Dermis microvascular lymphatic vessel endothelial cell (primary cell): ENCODE measurements at regions not wholly inside any gene's neighbourhood (a gene's known extent, or its start where the extent isn't known, plus 50 kb on each side); places are given as distances from the start of the nearest gene placed in this dataset.

ENCODE experiments used
- DNase-seq, 2 donors: peaks; one replicate each; pipeline versions ENCODE4 v3.0.0 to v3.0.0-alpha.2; 2010; ENCODE audit warnings: low read depth in 2 of 2

GRCh38 chr11:131044851-131045250 lies 128.6 kb upstream of the SNX19 start:
- no peak for DNase-seq

DNA sequence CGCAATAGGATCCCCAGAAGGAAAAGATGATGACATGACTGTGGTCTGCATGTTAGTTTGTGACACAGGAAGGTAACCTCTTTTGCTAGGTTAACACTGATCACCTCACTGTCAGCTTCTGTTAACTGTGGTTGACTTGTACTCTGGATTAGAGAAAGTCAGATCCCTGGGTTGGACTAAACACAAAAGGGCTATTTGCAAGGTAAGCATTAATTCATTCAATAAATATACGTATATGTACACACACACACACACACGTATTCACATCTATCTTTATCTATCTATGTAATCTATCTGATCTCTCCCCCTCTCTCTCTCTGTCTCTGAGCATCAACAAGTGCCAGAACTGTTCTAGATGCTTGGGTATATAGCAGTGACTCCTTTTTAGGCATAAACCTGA lies 136.1 kb upstream of the SNX19 start:
- DNase-seq = no peak

- no peak for DNase-seq
These were observed 139.8 kb upstream of the SNX19 start for GRCh38 chr11:131056036-131056435.

DNA sequence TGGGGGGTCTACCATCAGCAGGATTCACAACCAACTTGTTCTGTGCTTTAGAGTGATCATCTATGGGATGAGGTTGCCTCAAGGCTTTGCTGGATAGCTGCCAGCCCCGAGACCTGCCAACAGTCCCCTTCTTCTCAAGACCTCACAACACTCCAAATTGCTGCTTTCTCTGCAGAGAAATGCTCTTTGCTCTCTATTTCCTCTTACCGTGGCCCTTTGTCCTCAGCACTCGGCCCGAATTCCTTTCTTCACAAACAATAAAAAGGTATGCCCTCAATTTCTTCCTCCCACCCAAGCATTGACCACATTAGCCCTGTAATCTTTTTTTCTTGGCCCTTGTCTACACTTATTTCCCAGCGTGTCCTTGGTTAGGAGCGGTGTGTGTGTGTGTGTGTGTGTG lies 147.4 kb upstream of the SNX19 start:
- DNase-seq = no peak

DNA sequence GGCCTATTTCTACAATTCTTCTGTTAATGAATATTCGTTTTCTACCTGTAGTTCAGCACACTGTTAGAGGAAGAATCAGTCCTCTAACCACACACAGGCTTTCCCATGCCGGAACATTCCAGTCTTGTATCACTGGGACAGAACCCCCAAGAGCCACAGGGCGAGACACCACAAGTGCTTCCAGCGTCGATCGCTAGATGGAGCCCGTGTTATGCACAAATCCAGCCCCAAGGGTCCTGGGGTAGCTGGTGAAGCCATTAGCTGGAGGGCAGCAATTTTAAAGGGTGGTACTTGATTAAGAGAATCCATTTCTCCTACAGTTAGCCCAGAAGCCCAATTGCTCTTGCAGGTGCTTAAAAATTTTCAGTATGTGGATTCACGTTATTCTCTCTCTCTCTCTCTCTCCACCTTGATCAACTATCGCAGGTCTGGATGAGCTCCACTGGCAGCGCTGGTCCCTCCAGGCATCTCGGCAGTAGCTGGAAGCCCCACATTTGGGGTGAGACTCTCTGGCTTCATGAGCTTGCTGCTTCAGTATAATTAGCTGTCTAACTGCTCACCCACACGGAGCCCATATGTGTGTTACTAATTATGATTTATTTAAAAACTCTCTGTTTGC lies 148.2 kb upstream of the SNX19 start:
- peak; percentile 17 to 33 for DNase-seq

DNA sequence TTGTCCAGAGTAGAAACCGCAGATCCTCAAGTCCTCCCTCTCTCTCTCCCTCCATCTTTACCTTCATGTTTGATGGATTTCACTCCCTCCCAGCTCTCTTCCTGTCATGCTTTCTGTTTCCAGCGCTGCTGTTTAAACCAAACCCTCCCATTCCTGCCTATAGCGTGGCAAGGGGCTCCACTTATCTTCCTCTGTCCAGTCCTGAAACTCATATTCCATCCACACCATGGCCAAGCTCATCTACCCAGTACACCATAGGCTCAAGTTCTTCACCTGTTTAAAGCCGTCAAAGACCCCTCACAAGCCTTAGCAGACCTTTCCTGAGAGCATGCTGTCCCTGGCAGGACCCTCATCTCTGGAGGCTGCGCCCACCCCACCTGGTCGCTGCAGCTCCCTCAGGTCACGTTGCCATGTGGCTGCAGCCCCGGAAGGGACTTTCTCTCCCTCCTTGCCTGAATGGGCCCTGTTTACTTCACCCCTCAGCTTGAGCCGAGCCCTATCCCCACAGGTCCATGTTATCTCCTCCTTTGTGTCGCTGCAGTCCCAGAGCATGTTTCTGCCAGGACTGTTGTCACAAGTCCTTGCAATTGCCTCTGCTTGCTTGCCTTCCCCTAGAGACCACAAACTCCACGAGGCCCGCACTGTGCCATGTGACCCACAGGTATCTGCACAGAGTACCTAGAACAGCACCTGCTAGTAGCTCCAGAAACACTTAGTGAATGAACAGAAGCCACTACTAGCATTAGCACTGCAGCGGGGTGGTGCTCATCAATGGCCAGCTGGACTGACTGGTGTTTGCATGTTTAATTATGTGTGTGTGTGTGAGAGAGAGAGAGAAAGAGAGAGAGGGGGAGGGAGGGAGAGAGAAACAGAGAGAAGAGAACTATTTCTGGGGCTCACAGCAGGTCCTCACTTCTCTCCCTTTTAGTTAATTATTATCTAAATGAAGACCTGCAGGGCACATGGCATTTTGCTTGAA lies 149.4 kb upstream of the SNX19 start:
- DNase-seq = no peak

DNA sequence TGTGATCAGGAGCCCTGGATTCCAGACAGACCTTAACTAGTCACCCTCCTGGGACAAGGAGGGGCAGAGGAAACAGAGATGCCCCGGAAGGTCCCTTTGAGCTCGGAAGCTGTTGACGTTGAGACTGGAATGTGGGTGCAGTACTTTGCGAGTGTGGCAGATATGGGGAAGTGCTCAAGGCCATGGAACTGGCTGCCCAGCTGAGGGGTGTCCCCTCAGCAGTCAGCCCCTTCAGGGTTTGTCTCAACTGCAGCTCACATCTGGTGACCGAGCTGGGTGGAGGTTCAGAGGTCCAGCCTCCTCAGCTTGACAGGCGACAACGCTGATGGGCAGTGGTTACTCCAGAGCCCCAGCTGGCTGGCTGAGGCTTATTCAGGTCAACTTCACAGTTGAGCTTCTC lies 150.3 kb upstream of the SNX19 start:
- no peak for DNase-seq

GRCh38 chr11:131070365-131070764 lies 154.1 kb upstream of the SNX19 start:
- DNase-seq = no peak

- no peak for DNase-seq
These were observed 156.9 kb upstream of the SNX19 start for GRCh38 chr11:131073167-131073566.

GRCh38 chr11:131074573-131074972 lies 158.3 kb upstream of the SNX19 start:
- DNase-seq = no peak

DNA sequence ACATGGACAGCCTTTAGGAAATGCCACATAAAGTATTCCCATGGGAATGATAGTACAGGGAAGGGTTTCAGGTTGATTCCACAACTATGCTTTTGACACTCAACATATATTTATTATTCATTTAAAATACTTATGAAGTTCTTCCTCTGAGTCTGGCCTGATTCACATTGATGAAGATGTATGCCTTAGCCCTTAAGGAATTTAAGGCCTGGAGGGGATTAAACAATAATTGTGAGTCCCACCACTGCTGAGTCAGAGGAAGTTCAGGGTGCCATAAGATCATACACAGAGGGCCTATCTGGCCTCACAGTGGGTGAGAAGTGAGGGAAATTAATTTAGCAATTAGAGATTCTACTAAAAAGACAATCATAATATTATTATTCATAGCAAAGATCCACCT lies 161.1 kb upstream of the SNX19 start:
- no peak for DNase-seq

GRCh38 chr11:131079036-131079435 lies 162.8 kb upstream of the SNX19 start:
- DNase-seq = no peak

DNA sequence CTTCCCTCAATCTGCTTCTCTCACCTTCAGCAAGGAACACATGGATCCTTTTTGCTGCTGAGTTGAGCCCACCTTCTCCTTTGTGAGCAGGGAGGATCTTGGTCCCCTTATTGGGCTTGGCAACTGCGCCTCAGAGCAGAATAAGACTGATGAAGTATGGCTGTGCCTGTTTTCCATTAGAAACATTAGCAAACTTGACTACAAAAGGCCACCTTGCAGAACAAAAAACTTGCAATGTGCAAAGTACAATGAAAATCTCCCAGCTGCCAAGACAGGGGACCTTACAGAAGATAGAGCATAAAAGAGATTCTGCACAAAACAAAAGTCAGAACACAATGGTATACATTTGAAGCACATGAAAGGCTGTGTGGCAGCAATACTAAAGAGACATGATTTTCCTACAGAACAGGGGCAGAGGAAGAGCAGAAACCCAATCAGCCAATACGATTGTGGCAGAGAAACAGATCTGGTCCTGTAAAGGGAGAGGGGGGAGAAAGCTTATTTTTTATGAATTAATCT lies 173.5 kb upstream of the SNX19 start:
- no peak for DNase-seq

DNA sequence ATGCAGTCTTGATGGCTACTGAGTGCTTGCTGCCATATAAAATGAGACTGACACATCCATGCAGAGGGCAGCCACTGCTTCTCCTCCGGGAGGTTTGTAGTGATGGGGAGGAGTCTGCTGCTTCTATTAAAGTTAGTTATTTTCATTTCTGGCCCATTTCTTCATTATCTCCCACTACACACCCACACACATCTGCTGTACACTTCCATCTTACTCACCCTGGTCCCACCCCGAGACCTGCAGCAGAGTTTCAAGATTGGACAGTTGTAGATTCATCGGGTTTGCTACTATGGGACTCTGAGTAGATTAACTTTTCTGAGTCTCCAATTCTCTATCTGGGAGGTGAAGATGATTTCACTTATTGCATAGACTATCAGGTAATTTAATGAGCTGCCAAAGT lies 176.2 kb upstream of the SNX19 start:
- no peak for DNase-seq

DNA sequence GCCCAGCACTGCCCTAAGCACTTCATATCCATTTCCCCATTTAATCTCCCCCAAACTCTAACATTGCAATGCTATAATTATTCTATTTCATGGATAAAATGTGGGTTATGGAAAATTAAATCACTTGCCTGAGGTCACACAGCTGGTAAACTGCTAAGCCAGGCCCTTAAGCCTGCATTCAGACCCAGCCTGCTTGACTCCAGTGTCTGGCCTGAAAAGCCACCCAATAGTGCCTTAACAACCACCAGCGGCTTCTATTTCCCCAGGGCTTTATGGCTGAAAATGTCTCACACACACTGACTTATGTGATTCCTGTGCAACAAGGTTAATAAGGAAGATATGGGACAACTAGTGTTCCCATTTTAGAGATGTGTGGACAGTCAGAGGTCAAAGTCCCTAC lies 178.5 kb upstream of the SNX19 start:
- DNase-seq = no peak

DNA sequence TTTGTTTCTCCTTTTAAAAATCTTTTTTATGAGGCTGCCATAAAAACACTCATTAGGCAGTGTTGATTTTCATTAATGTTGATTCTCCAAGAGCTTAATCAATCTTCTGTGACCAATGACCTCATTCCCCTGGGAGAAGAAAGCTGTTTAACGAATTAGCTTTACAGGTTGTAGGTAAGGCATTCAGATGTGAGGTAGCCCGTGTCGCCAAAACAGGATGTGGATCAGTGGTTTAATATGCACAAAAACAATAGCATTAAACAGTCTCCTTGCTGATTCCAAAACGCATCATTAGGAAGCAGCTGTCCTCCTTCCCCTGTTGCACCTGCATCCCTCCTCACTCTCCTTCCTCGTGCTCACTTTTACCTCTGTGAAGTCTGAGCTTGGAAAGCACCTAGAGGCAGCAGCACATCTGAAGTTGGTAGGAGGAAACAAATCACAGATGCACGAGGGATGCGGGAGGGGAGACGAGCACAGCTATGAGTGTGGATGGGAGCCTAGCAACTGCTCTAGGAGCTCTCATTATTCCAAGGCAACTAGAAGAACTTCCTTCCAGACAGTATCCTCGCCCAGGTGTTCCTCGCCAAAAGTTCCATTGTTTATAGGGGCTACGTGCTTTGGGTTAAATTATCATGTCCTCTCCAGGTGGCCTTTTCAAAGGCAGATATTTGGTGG lies 179.4 kb upstream of the SNX19 start:
- no peak for DNase-seq

- DNase-seq = no peak
These were observed 182.7 kb upstream of the SNX19 start for GRCh38 chr11:131099013-131099412.

- no peak for DNase-seq
These were observed 183.5 kb upstream of the SNX19 start for GRCh38 chr11:131099746-131100145.

GRCh38 chr11:131108760-131109159 lies 192.5 kb upstream of the SNX19 start:
- no peak for DNase-seq

GRCh38 chr11:131109257-131109656 lies 193.0 kb upstream of the SNX19 start:
- no peak for DNase-seq

- no peak for DNase-seq
These were observed 193.5 kb upstream of the SNX19 start for GRCh38 chr11:131109790-131110189.

DNA sequence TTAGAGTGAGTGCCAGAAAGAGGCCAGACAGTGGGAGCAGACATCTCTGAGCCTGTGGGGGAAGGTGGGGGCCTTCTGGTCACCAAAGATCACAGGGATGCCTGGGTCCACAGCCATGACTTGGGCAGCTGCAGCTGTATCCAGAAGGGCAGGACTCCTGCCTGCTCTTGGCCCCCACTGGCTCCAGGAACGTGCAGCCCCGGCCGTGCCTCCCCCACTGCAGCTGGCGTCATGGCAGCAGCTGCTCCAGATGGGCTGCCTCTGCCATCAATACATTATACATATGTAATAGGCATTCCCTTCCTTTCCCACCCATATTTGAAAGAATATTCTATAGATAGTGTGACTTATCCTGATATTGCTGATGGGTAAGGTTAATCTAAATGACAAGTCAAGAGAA lies 195.5 kb upstream of the SNX19 start:
- DNase-seq = no peak
